Activated CD4-positive, alpha-beta T cell treated with anti-CD3 and anti-CD28 coated beads, Interleukin-2, amount 10 ng/mL, durations not matched to agents 7 days and 5 days (primary cell): ENCODE measurements at regions not wholly inside any gene's neighbourhood (a gene's known extent, or its start where the extent isn't known, plus 50 kb on each side); places are given as distances from the start of the nearest gene placed in this dataset.

Experiments
- CTCF ChIA-PET: fragments of 350-600 bp; sonication (Branson Sonifier 250); formaldehyde crosslinking; loops from one replicate; lab custom pipeline; 2021; ENCODE audit warnings: antibody characterized with exemption; lab: Charles Lee
- POLR2A ChIA-PET: fragments of 350-600 bp; sonication (Branson Sonifier 250); formaldehyde crosslinking; loops from one replicate; lab custom pipeline; 2021; ENCODE audit warnings: antibody characterized with exemption; lab: Charles Lee
- DNase-seq: peaks from one replicate; pipeline ENCODE4 v3.0.0-alpha.2; 2020
- H3K27ac Mint-ChIP-seq: one replicate; pipeline ENCODE4 v1.8.0; 2021; ENCODE audit warnings: mild to moderate bottlenecking, moderate library complexity, mixed read lengths
- H3K27me3 Mint-ChIP-seq: one replicate; pipeline ENCODE4 v1.8.0; 2021; ENCODE audit warnings: mixed read lengths
- H3K36me3 Mint-ChIP-seq: one replicate; pipeline ENCODE4 v1.8.0; 2021; ENCODE audit warnings: low read depth, mixed read lengths
- H3K4me1 Mint-ChIP-seq: one replicate; pipeline ENCODE4 v1.8.0; 2021; ENCODE audit warnings: mixed read lengths
- H3K4me3 Mint-ChIP-seq: one replicate; pipeline ENCODE4 v1.8.0; 2021; ENCODE audit warnings: mild to moderate bottlenecking, moderate library complexity, mixed read lengths
- H3K9me3 Mint-ChIP-seq: one replicate; pipeline ENCODE4 v1.8.0; 2021; ENCODE audit warnings: mixed read lengths

GRCh38 chr6:56699066-56699654, 56.5 kb upstream of the DST start:
- Mint-ChIP-seq H3K27me3 (no peaks in the 10 kb centered on the region), H3K4me1 (no peaks in the 10 kb centered on the region), H3K27ac (no peak overlapping the region), H3K36me3 (no peaks in the 10 kb centered on the region), H3K9me3 (no peaks in the 10 kb centered on the region), H3K4me3 (no peak overlapping the region)
- ChIA-PET POLR2A (no interaction called here), CTCF (interaction anchor here (0.6 kb wide), 1 partner anchor 73 kb away, joined by 3 read pairs; no protein-coding TSS in a partner anchor)
- no peak for DNase-seq

DNA sequence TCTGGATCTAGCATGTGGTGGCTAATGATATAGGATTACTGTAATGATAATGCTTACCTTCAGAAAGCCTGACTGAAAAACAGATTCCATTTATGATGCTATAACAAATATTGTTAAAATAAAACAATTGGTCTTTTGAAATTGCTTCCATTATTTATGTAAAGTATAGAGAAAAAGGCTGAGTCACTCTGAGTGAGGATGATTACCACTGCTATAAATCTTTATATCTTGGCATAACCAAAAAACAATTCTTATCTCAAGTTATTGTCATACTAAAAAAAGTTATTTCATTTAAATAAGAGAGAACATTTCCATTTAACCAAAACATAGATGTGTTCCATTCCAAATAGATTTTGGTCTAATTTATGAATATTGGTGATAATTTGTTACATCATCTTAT, 53.0 kb upstream of the DST start:
- Mint-ChIP-seq H3K27me3 (peaks cover 2% of the 10 kb centered on the region), H3K4me1 (no peaks in the 10 kb centered on the region), H3K27ac (no peak overlapping the region), H3K9me3 (no peaks in the 10 kb centered on the region), H3K4me3 (no peak overlapping the region), H3K36me3 (no peaks in the 10 kb centered on the region)
- ChIA-PET CTCF (no interaction called here), POLR2A (no interaction called here)
- no peak for DNase-seq

DNA sequence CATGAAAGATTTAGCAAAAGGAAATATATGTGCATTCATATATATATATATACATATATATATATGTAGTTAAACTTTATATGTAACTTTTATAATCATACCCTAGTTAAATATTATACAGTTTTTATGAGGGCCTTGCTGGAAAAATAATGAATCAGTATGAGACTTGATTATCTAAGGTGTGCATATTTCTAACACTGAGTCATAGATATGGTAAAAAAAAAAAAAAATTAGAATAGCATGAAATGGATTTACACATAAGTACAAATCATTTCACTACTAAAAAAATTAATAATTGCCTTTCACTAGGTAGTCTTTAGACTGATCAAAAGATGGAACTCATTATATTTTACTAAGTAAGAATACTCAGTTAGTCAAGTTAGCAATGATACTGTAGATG, 51.3 kb upstream of the DST start:
- ChIA-PET POLR2A (no interaction called here), CTCF (no interaction called here)
- Mint-ChIP-seq H3K4me1 (no peaks in the 10 kb centered on the region), H3K9me3 (no peaks in the 10 kb centered on the region), H3K4me3 (no peak overlapping the region), H3K27ac (no peak overlapping the region), H3K36me3 (no peaks in the 10 kb centered on the region), H3K27me3 (peaks cover 2% of the 10 kb centered on the region)
- no peak for DNase-seq

DNA sequence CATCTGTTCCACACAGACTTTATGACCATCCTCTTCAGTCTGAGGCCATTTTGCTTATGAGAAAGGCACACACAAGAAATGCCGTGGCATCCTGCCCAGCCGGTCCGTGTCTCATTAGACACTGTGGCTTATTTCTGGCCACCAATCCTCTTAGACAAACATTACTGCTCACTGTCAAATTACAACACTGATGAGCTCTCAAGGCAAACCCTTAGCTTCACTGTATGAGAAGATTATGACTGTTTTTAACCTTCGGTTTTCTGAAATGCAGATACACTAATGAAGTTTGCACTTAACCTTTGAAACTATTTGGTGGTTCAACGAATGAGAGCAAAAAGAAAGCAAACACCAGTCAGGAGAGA, 50.5 kb upstream of the DST start:
- Mint-ChIP-seq H3K27me3 (peaks cover 2% of the 10 kb centered on the region), H3K4me1 (no peaks in the 10 kb centered on the region), H3K9me3 (no peaks in the 10 kb centered on the region), H3K27ac (no peak overlapping the region), H3K36me3 (no peaks in the 10 kb centered on the region), H3K4me3 (no peak overlapping the region)
- ChIA-PET POLR2A (no interaction called here), CTCF (interaction anchor here (0.6 kb wide), 2 partner anchors 16 to 50 kb away, joined by 3 to 4 read pairs; partner anchors contain the start of gene DST)
- no peak for DNase-seq

- CTCF ChIA-PET: no interaction called here
- Mint-ChIP-seq H3K4me1 (no peaks in the 10 kb centered on the region), H3K36me3 (no peaks in the 10 kb centered on the region), H3K27me3 (peaks cover 2% of the 10 kb centered on the region), H3K27ac (no peak overlapping the region), H3K4me3 (no peak overlapping the region), H3K9me3 (no peaks in the 10 kb centered on the region)
- POLR2A ChIA-PET: no interaction called here
- DNase-seq: no peak
Observed at GRCh38 chr6:56692523-56693245, 50.0 kb upstream of the DST start.
